HepG2 (cell line): ENCODE measurements at regions not wholly inside any gene's neighbourhood (a gene's known extent, or its start where the extent isn't known, plus 50 kb on each side); places are given as distances from the start of the nearest gene placed in this dataset.

Source experiments
- ATAC-seq: fragments of 200-7000 bp; cut with Tn5 transposase; 3 replicates; pipeline ENCODE4 v1.9.1; 2020; ENCODE audit warnings: mild to moderate bottlenecking, moderate library complexity
- BruUV-seq: library from RNA; stranded (reverse); fragments of 400-500 nt; replicated peaks from 2 replicates; lab custom pipeline; 2021; lab: Mats Ljungman, UMichigan
- CTCF ChIA-PET: fragments of 300-600 bp; formaldehyde crosslinking; extraction: SDS; loops from one replicate; lab custom pipeline; 2021; ENCODE audit warnings: low total read pairs, inconsistent platforms, low intra/inter-chr PET ratio; lab: Yijun Ruan, JAX
- POLR2A ChIA-PET: fragments of 350-600 bp; sonication (Branson Sonifier 250); formaldehyde crosslinking; loops from one replicate; lab custom pipeline; 2020; ENCODE audit warnings: antibody characterized with exemption, inconsistent platforms; lab: Yijun Ruan, JAX
- DNase-seq: peaks from one replicate; pipeline ENCODE4 v3.0.0-alpha.2; 2015; ENCODE audit warnings: low spot score
- FAIRE-seq: peaks from 3 replicates; lab custom pipeline; 2011; peaks lifted over from hg19 to GRCh38; lab: Jason Lieb, UNC
- H2AFZ ChIP-seq: one replicate; pipeline ENCODE4 v1.6.1; 2011; ENCODE audit warnings: low read length, inconsistent platforms
- H3K27ac ChIP-seq: fragments of 300-600 bp; 3 replicates; pipeline ENCODE4 v1.8.0; 2011; ENCODE audit warnings: mixed run types, mild to moderate bottlenecking, mixed read lengths, low read length, inconsistent platforms; ENCODE audit not compliant: insufficient read depth; ENCODE audit errors: extremely low read length
- H3K27me3 ChIP-seq, 2 experiments: fragments of 200-600 bp in 1 of 2; 2 replicates in 1 of 2; 3 replicates in 1 of 2; pipeline versions ENCODE4 v1.6.0 to v1.8.0; 2011; ENCODE audit warnings: low read length in 2 of 2, mild to moderate bottlenecking in 2 of 2, moderate library complexity in 2 of 2, inconsistent platforms in 1 of 2; ENCODE audit not compliant: insufficient read depth in 2 of 2, control insufficient read depth in 1 of 2
- H3K36me3 ChIP-seq, 2 experiments: fragments of 200-600 bp in 1 of 2; replicated peaks in 1 of 2; 2 replicates in 1 of 2; 3 replicates in 1 of 2; pipeline versions ENCODE4 v1.5.1 to v1.8.0; 2011; ENCODE audit warnings: low read length in 2 of 2, inconsistent platforms in 1 of 2; ENCODE audit not compliant: insufficient read depth in 2 of 2, control insufficient read depth in 1 of 2
- H3K4me1 ChIP-seq: 2 replicates; pipeline ENCODE4 v1.5.1; 2012; ENCODE audit warnings: low read length, inconsistent platforms; ENCODE audit not compliant: insufficient read depth
- H3K4me2 ChIP-seq: 2 replicates; pipeline ENCODE4 v1.6.0; 2011; ENCODE audit warnings: low read depth, low read length, inconsistent platforms
- H3K4me3 ChIP-seq, 3 experiments: fragments of 200-600 bp in 1 of 3; sonication (generic), shearing (Covaris generic) in 1 of 3; replicated peaks in 1 of 3; 2 replicates each; pipeline ENCODE4 v1.5.1; 2011 to 2016; ENCODE audit warnings: low read length in 3 of 3, inconsistent platforms in 2 of 3, low read depth in 2 of 3, mild to moderate bottlenecking in 2 of 3, control low read depth in 1 of 3, mixed read lengths in 1 of 3; ENCODE audit not compliant: insufficient read depth in 1 of 3
- H3K79me2 ChIP-seq: one replicate; pipeline ENCODE4 v1.6.1; 2011; ENCODE audit warnings: low read length, inconsistent platforms; ENCODE audit not compliant: insufficient read depth
- H3K9ac ChIP-seq: 2 replicates; pipeline ENCODE4 v1.6.0; 2011; ENCODE audit warnings: mild to moderate bottlenecking, low read depth, low read length, inconsistent platforms; ENCODE audit not compliant: insufficient read depth
- H3K9me3 ChIP-seq: 2 replicates; pipeline ENCODE4 v1.5.1; 2012; ENCODE audit warnings: mild to moderate bottlenecking, low read length
- H4K20me1 ChIP-seq: 2 replicates; pipeline ENCODE4 v1.6.0; 2011; ENCODE audit warnings: inconsistent platforms, mild to moderate bottlenecking, low read length, moderate library complexity; ENCODE audit not compliant: insufficient read depth
- KLF9 ChIP-seq: IDR thresholded peaks from 2 replicates; pipeline ENCODE4 v1.6.1; 2016; ENCODE audit warnings: low read depth
- ONECUT2 ChIP-seq: sonication (generic); formaldehyde crosslinking; IDR thresholded peaks from 2 replicates; pipeline ENCODE4 v1.4.0; 2020; ENCODE audit warnings: missing genetic modification reagents
- RNF2 ChIP-seq: fragments of 450-650 bp; conservative IDR thresholded peaks from 2 replicates; pipeline ENCODE4 v1.6.1; 2016; ENCODE audit warnings: low read depth
- SP4 ChIP-seq: sonication (generic); formaldehyde crosslinking; IDR thresholded peaks from 2 replicates; pipeline ENCODE4 v1.8.1; 2023; ENCODE audit warnings: mild to moderate bottlenecking, missing genetic modification reagents
- SYNCRIP ChIP-seq: fragments of 200-400 bp; formaldehyde crosslinking; IDR thresholded peaks from 2 replicates; pipeline ENCODE4 v1.6.1; 2018; ENCODE audit warnings: mild to moderate bottlenecking, low read depth, low read length; ENCODE audit not compliant: insufficient read depth
- ZFX ChIP-seq: sonication (generic); formaldehyde crosslinking; IDR thresholded peaks from 2 replicates; pipeline ENCODE4 v1.4.0; 2020; ENCODE audit warnings: mild to moderate bottlenecking, low read depth, missing genetic modification reagents, moderate library complexity
- ZNF124 ChIP-seq: sonication (generic); formaldehyde crosslinking; IDR thresholded peaks from 2 replicates; pipeline ENCODE4 v1.4.0; 2020; ENCODE audit warnings: missing genetic modification reagents
- WGBS: methylation state at CpG from one replicate; pipeline ENCODE4 v1.1.6; 2017; ENCODE audit warnings: low lambda C conversion rate; 5-methylcytosine and 5-hydroxymethylcytosine counted together
- in situ Hi-C: cut with HindIII; loops from 2 replicates; pipeline ENCODE4 v1.10.0; 2017; ENCODE audit warnings: low pct_unique_long_range_greater_than_20kb; ENCODE audit not compliant: extremely low pct_ligation_motif_present
- intact Hi-C: fragments of 100-400 bp; cut with micrococcal nuclease; formaldehyde crosslinking; loops from one replicate; pipeline ENCODE4 v1.10.0; 2022; ENCODE audit not compliant: unreplicated experiment
- TF ChIP-seq, protein P1 (sequence below): sonication (generic); formaldehyde crosslinking; IDR thresholded peaks from 2 replicates; pipeline ENCODE4 v1.4.0; 2020; ENCODE audit warnings: missing genetic modification reagents
- TF ChIP-seq, protein P2 (sequence below): fragments of 450-650 bp; IDR thresholded peaks from 2 replicates; pipeline ENCODE4 v1.6.1; 2017; ENCODE audit warnings: mild to moderate bottlenecking

DNA sequence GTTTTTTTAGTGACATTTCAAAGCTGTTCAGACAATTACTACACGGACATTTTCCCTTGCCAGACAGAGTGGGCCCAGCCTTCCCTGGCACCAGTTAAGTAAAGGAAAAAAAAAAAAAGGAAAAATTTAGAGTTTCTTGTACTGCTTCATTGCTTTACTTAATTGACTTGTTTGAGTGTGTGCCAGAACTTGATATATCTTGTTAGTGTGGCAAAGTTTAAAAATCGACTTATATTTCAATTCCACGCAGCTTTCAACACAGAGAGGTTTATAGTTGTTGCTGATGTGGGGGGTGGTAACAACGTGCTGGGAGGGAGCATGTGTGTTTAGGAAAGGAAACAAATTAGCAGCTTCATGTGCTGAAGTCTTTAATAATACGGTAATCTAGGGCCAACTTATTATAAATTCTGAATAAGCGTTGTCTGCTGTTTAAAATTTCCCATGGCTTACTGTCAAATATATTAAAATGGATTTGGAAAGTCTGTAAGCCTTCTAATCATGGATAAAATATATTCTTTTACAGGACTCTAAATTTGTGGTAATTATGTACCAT, 1104.6 kb downstream of the SORCS3 start:
- H3K36me3 ChIP-seq: no peaks in the 10 kb centered on the region
- DNase-seq (no peak), ATAC-seq (no peak), FAIRE-seq (no peak)
- H3K9ac ChIP-seq: no peak overlapping the region
- no peaks in the 10 kb centered on the region for H4K20me1 ChIP-seq
- no peak overlapping the region for H3K4me2 ChIP-seq
- no peak overlapping the region for H3K4me3 ChIP-seq
- BruUV-seq: no TSS peak
- no peak overlapping the region for H2AFZ ChIP-seq
- no peak overlapping the region for H3K27ac ChIP-seq
- H3K79me2 ChIP-seq: no peaks in the 10 kb centered on the region
- WGBS: 2% methylated on average over 6 of the region's 6 CpGs
- ChIA-PET CTCF (no interaction called here), POLR2A (no interaction called here)
- in situ Hi-C loops: no loop called here
- H3K27me3 ChIP-seq: no peaks in the 10 kb centered on the region
- peaks cover 51% of the 10 kb centered on the region for H3K9me3 ChIP-seq
- intact Hi-C loops: no loop called here
- no peaks in the 10 kb centered on the region for H3K4me1 ChIP-seq
- TF ChIP-seq, protein P1, sequence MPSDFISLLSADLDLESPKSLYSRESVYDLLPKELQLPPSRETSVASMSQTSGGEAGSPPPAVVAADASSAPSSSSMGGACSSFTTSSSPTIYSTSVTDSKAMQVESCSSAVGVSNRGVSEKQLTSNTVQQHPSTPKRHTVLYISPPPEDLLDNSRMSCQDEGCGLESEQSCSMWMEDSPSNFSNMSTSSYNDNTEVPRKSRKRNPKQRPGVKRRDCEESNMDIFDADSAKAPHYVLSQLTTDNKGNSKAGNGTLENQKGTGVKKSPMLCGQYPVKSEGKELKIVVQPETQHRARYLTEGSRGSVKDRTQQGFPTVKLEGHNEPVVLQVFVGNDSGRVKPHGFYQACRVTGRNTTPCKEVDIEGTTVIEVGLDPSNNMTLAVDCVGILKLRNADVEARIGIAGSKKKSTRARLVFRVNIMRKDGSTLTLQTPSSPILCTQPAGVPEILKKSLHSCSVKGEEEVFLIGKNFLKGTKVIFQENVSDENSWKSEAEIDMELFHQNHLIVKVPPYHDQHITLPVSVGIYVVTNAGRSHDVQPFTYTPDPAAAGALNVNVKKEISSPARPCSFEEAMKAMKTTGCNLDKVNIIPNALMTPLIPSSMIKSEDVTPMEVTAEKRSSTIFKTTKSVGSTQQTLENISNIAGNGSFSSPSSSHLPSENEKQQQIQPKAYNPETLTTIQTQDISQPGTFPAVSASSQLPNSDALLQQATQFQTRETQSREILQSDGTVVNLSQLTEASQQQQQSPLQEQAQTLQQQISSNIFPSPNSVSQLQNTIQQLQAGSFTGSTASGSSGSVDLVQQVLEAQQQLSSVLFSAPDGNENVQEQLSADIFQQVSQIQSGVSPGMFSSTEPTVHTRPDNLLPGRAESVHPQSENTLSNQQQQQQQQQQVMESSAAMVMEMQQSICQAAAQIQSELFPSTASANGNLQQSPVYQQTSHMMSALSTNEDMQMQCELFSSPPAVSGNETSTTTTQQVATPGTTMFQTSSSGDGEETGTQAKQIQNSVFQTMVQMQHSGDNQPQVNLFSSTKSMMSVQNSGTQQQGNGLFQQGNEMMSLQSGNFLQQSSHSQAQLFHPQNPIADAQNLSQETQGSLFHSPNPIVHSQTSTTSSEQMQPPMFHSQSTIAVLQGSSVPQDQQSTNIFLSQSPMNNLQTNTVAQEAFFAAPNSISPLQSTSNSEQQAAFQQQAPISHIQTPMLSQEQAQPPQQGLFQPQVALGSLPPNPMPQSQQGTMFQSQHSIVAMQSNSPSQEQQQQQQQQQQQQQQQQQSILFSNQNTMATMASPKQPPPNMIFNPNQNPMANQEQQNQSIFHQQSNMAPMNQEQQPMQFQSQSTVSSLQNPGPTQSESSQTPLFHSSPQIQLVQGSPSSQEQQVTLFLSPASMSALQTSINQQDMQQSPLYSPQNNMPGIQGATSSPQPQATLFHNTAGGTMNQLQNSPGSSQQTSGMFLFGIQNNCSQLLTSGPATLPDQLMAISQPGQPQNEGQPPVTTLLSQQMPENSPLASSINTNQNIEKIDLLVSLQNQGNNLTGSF (CRISPR knock-in tag): no peak
- TF ChIP-seq KLF9 (CRISPR knock-in tag) (no peak), SYNCRIP (no peak), SP4 (no peak), ONECUT2 (CRISPR knock-in tag) (no peak), ZFX (CRISPR knock-in tag) (no peak), RNF2 (no peak), ZNF124 (CRISPR knock-in tag) (no peak)
- TF ChIP-seq, protein P2, sequence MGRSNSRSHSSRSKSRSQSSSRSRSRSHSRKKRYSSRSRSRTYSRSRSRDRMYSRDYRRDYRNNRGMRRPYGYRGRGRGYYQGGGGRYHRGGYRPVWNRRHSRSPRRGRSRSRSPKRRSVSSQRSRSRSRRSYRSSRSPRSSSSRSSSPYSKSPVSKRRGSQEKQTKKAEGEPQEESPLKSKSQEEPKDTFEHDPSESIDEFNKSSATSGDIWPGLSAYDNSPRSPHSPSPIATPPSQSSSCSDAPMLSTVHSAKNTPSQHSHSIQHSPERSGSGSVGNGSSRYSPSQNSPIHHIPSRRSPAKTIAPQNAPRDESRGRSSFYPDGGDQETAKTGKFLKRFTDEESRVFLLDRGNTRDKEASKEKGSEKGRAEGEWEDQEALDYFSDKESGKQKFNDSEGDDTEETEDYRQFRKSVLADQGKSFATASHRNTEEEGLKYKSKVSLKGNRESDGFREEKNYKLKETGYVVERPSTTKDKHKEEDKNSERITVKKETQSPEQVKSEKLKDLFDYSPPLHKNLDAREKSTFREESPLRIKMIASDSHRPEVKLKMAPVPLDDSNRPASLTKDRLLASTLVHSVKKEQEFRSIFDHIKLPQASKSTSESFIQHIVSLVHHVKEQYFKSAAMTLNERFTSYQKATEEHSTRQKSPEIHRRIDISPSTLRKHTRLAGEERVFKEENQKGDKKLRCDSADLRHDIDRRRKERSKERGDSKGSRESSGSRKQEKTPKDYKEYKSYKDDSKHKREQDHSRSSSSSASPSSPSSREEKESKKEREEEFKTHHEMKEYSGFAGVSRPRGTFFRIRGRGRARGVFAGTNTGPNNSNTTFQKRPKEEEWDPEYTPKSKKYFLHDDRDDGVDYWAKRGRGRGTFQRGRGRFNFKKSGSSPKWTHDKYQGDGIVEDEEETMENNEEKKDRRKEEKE: no peak
